ENCODE measurements at regions not wholly inside any gene's neighbourhood (a gene's known extent, or its start where the extent isn't known, plus 50 kb on each side); places are given as distances from the start of the nearest gene placed in this dataset.
"Not testable (repeated sequence)": the region's sequence is repeated elsewhere in the genome, so short reads cannot be mapped to it uniquely, and the experiment has no call there.

DNA sequence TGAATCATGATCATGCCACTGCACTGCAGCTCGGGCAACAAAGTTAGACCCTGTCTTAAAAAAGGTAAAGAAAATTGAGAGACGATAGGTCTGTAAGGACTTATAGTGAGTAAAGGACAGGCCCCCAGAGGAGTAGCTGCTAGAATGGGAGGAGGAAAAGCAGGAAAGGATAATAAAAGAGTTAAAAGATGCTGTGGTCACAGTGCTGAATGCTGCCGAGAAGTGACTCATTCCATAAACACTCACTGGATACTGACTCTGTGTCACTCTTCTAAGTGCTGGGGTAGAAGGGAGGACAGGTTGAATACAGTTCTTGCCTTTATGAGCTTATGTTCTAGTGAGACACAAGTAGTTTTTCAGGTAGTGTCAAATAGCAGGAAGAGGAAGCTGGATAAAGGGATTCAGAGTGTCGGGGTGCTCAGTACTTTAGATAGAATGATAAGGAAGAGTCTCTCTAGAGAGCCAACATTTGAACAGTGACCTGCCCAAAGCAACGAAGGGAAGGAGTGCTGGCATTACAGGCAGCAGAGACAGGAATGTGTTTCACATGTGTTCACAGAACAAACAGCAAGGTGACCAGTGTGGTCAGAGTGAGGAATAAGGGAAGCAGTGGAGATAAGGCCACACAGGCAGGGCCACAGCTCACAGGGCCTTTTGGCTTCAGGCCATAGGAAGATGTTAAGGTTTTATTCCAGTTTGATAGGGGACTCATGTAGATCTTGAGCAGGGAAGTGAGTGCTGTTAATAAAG, 1240.5 kb downstream of the UQCRFS1 start:
- DNase-seq = no peak

DNA sequence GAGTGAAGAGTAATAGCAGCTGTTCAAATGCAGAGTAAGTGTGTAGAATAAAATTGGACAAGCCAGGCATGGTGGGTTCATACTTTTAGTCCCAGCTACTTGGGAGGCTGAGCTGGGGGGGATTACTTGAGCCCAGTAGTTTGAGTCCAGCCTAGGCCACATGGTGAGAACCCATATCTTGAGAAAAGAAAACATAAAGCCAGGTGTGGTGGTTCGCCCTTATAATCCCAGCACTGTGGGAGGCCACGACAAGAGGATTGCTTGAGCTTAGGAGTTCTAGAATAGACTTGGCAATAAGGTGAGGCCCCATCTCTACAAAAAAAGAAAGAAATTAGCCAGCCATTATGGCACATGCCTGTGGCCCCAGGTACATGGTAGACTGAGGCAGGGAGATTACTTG, 1241.1 kb downstream of the UQCRFS1 start:
- DNase-seq = no peak

DNA sequence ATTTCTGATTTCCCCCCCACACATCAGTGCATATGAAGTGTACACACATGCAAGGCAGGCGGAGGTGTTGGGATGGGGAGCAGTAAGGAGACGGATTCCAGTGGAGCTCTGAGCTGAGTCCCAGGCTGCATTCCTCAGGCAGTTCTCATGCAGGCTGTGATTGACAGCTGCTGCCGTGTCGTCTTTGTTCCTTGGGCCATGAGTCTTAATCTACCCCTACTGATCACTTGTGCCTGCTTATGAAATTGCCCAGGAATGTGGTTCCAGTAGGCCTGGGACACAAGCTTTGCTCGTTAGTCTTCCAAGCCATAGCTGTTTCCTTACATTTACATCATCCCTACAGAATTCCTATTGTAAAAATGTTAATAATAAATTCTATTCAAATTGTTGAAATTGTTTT, 1241.9 kb downstream of the UQCRFS1 start:
- no peak for DNase-seq

DNA sequence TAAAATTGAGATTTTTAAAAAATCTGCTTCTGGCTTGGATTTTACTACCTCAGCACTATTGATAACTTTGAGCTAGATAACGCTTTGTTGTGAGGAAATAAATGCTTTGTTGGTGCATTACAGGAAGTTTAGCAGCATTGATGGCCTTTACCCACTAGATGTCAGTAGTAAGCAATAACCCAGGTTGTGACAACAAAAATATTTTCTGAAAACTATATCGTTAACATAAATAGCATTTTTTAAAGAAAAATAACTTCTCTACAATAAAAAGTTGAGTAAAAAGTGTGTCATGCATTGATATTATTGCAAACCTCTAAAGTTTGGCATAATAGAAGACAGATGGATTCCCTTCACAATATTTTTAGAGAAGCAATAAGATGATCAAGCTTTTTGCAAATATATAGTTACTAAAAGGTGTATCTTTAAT, 1246.5 kb downstream of the UQCRFS1 start:
- DNase-seq = peak in 1 of 2 experiments; percentile 2

DNA sequence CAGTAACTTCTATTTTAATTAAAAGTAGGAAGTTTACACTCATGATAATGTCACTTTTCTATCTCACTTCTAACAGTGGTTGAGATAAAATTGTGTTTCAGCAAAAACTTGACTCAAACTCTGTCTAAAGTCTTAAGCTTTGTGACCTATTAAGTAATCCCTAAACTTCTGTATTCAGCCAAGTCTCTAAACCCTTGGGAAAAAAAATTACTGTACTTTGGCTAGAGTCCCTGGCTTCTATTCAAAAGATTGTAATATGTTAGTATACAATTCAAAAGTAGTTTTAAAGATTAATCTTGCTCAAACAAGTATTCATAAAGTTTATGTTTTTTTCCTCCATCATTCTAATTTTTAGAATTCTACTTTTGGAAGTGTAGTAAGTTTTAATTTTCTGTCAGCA, 1248.8 kb downstream of the UQCRFS1 start:
- DNase-seq = no peak

DNA sequence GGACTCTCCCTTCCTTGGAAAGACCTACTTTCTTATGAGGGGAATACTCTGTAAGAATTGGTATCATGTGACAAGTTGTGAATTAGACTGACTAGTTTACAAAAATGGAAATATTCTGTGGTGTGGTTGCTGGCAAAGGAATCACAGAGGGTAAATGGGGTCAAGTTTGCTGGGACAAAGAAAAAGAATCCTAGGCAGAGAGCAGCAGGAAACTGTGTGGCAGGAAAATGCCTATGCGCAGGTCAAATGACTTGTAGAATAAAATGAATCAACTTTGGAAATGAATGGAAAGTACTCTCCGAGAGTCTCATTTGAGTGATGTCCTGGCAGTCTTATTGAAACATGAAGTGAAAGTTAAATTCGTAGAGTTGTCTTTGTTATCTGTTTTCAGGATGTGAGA, 1250.7 kb downstream of the UQCRFS1 start:
- DNase-seq = no peak

DNA sequence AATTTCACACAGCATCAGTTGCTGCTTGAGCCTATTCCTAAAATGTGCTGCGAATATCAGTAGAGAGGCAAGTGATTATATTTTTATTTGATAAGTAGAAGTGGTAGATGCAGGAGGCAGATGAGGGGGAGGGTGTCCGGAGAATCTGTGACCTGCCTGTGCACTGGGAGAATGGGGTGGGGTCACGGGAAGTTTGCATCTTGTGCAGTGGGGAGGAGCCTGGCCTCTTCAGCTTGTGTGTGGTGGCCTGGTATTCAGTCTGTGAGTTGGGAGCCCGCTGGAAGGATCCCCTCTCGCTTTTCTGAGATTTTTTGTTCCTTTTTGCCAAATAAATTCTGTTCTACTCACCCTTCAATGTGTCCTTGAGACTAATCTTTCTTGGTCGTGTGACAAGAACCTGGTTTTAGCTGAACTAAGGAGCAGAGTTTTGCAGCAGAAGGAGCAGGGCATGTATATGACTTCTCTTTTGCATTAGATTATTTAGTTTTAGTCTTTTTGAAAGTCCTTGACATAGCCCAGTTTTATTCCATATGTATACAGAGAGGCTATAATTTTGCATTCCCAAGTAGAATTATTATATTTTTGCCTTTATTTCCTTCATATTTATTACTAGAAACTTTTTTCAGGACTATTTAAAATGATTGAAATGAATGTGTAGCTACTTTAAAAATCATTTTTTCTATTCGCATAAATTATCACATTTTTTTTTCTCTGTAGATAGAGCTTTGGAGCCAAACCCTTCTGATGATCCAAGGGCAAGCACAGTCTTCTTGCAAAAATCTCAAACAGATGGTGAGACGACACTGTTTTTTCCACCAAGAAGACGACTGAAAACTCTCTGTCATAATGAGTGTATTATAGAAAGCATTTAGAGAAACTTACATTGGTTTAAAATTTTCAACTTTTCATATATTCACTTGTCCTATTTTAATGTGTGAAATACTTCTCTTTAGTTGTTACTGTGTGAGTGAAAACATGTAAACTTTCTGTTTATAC, 1257.2 kb downstream of the UQCRFS1 start:
- DNase-seq = no peak

DNA sequence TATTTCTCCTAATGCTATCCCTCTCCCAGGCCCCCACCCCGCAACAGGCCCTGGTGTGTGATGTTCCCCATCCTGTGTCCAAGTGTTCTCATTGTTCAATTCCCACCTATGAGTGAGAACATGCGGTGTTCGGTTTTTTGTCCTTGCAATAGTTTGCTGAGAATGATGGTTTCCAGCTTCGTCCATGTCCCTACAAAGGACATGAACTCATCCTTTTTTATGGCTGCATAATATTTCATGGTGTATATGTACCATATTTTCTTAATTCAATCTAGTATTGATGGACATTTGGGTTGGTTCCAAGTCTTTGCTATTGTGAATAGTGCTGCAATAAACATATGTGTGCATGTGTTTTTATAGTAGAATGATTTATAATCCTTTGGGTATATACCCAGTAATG, 1270.3 kb downstream of the UQCRFS1 start:
- DNase-seq = not testable (repeated sequence)

DNA sequence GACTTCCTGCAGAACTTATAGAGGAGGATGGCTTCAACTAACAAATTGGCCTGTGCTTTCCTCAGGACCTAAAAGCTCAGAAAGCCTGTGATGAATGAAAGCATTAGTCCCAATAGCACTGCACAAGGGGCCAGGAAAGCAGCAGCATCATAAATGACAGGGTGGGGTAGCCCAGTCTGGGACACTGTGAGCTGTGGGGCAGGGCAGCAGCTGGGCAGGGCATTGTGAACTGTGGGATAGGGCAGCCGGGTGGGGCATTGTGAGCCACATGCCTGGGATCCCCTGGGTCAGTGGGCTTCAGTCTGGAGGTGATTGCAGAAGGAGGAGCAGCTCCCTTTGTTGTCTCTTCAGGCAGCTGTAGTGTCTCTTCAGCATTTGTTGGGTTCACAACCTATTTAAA, 1276.8 kb downstream of the UQCRFS1 start:
- no peak for DNase-seq

DNA sequence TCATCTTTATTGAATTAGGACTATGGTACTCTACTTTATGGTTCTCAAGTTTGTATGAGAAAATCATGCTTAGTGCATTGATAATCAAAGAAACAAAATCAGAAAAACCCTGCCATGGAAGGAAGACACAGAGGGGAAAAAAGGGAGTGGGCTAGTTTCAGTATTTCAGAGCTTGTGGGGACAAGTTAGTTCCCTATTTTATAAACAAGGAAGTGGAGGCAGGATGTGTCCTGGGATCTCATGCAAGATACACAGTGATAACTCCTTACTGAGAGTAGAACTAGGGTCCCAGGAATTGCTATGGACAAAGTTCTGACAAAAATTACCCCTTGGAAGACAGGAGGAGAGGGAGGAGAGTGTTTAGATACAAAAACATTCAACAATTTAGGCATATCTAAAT, 1277.3 kb downstream of the UQCRFS1 start:
- no peak for DNase-seq

DNA sequence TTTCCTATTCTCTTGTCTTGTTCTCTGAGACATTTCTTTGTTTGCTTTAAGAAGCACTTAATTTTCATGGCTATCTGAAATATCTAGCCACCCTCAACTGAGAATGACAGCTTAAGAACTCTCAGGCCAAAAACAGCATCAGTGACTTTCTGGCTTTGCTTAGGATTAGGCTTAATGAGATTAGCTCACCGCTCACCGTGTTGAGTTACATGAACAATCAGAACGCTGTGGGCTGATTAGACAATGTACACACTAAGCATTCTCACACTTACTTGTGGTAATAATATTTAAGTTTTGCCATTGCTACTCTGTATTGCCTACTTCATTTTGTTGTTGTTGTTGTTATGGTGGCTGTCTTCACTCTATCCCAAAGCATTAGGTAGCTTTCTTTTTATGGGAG, 1283.6 kb downstream of the UQCRFS1 start:
- DNase-seq = no peak

DNA sequence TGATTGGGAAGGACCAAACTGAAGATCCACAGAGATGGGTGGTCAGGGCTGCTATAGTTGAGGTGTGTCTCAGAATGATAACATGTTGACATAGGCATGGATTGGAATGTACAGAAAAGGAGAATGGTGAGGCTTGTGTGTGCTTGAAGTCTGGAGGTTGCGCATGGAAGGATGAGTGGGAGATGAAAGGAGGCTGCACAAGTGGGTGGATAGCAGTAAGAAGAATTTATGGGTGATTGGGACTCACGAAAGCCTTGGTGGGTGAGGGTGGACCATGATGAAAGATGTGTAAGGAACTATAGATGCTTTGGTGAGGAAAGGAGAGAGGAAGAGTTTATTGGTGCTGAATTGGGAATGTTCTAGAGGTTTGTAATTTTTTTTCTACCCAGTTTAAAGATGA, 1287.7 kb downstream of the UQCRFS1 start:
- no peak for DNase-seq

DNA sequence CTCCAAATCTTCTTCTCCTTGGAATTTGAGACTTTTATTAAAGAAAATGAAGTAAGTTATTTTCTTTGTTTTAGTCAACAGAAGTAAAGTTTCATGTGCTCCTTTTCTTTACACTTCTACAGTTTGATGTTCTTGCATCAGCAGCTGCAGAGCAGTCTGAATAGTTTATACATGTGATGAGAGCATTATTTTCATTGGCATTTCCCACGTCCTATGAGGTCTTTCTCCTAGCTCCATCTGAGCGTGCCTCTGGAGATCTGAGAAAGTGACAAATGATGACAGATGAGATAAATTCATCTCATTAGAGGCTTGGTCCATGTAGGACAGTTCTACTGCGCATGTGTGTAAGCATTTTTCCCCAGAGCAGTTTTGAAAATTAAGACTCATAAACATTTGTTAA, 1290.0 kb downstream of the UQCRFS1 start:
- DNase-seq = no peak

DNA sequence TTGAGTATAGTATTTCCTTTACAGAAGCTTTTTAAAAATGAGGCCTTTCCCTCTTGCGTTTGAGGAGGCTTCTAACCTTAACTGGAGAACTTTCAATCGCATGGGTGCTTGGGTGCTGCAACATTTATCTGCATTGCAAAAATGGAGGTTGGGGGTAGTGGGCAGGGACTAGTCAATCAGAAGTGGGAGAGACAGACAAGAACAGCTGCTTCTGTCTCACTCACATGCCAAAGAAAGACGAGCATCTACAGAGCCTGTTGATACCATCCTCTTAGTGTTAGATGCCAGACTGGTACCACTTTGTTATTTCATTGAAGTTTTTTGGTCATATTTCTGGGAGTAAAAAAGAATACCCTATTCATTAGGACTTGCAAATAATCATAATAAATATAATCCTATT, 1292.2 kb downstream of the UQCRFS1 start:
- no peak for DNase-seq

DNA sequence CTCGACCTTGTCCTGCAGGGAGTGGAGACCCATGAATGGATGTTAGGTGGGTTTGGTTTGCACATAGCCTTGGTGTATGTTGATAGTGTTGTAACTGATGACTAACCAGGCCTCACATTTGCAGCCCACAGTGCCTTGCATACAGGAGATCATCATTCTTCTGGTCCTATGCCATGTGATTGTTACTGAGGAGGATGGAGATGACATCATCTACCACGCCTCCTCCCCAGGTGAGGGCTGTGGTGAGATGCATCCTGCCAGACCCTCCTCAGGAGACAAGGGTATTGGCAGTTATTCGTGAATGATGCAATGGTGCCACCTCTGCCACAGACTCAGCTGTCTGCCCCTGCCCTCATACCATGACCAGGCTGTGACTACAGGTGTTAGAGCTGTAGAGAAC, 1294.1 kb downstream of the UQCRFS1 start:
- DNase-seq = no peak

DNA sequence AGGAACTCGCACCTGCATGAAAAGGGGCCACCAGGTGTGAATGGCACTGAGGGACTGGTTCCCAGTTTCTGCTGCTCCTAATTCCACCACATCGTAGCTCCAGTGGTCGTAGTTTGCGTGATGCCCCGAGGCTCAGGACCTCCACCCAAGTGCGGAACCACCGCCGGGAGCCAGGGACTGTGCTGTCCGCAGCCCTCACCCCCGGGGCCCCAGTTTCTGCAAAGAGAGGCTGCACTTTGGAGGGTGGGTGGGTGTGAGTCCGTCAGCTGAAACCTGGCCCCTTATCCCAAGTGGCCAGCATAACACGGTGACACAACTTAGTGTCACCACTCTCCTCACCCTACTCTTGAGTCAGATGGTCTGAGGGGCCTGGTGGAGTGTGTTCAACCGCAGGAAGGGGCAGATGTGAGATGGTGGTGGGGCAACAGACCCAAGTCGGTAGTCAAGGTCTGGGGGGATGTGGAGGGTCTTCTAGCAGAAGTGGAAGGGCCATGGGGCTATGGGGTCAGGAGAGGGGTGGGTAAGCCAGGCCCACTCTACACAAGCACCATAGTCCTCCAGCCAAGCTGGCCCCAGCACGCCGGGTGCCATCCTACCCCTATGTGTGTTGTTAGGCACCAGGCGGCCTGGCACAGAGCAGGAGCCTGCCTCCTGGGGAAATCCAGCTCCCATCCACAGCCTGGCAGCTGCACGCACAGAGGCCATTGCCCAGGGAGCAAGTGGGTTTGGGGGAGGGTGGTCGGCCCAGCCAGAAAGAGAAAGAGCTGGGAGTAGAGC, 1301.6 kb downstream of the UQCRFS1 start:
- DNase-seq = no peak

DNA sequence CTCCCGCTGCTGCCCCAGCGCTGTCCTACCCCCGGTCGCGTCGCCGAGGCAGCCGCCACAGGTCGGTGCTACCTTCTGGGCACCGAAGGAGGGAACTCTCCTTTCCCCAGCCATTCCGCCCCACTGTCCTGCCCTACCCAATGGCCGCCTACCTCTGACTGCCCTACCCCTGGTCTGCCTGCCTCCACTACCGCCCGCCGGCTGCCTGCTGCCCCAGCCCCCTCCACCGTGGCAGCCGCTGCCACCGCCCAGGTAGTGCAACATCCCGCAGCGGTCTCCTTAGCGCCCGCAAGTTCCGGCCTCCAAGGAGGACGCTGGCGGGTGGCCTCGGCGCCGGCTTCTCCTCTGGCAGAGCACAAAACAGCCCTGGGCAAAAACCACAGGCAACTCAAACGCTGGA, 1303.1 kb downstream of the UQCRFS1 start:
- DNase-seq = no peak

DNA sequence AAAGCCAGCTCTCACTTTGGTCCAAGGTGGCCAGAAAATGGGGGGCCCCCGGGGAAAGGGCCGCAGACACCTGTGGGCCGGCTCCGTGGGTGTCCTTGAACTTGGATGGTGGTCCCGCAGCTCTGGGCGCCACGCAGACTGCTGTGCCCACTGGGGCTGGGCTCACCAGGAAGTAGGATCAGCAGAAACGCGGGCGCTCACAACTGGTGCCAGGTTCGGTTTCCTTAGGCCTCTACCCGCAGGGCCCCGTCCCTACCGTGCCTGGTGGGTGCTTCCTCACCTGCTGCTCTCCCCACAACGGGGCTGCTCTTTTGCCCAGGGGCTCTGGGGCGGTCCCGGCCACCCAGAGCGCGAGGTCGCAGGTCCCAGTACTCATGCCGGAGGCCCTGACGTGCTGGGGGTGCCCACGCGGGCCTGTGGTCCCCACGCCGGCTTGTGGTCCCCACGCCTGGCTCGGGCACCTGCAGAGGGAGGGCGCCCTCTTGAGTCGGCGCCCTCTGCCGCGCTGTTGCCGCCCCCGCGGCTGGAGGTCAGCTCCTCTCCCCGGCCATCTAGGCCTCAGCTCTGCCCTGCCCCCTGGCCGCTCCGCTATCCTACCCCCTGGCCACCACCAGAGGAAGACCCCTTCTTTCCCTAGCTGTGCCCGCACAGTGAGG, 1303.6 kb downstream of the UQCRFS1 start:
- DNase-seq = no peak

DNA sequence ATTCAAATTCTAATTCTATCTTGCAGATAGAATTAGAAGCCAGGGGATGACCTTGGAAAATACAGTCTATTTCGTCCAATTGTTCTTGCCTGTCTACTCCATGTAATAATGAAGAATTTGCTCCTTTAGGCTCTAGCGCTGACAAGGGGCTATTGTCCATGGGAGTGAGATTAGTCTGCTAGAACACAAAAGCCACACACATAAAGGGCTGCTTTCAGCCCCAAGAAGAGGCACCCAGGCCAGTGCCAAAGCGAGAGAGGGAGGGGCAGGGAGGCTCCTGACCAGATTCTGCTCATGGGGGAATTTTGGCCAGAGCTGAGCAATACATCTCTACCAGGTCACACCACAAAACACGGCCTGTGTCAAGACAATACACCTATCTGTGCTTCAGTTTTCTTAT, 1306.9 kb downstream of the UQCRFS1 start:
- DNase-seq = no peak

DNA sequence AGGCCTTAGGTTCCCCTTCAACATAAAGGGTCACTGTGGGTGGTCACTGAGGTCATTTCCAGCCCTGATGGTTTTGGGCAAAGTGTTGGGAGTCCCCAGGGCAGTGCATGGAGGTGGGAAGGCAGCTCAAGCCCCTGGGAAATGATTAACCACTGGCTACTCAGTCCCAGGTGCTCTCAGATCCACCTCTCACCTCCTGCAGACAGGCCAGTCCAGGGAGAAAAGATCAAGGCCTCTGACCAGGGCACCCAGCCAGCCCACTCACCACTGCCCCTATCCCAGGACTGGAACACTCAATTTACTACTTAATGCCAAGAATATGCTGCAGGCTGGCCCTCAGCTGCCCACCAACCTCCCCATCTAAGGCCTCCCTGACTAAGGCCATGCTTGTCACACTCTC, 1307.9 kb downstream of the UQCRFS1 start:
- no peak for DNase-seq

DNA sequence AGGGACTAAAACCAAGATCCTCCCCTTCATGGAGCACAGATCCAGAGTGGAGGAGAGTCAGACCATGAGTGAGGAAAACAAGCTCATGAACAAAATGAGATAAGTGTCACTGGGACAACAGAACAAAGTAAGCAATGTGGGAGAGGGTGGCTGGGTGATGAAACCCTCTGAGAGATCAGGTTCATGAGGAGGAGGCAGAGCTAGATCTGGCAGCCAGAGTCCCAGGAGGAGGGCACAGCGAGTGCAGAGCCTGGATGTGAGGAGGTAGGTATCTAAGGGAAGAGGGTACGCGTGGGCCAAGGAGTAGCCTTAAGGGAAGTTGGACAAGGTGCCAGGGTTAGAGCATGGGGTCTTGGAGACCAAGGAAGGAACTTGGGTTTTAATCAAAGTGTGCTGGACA, 1311.9 kb downstream of the UQCRFS1 start:
- no peak for DNase-seq

DNA sequence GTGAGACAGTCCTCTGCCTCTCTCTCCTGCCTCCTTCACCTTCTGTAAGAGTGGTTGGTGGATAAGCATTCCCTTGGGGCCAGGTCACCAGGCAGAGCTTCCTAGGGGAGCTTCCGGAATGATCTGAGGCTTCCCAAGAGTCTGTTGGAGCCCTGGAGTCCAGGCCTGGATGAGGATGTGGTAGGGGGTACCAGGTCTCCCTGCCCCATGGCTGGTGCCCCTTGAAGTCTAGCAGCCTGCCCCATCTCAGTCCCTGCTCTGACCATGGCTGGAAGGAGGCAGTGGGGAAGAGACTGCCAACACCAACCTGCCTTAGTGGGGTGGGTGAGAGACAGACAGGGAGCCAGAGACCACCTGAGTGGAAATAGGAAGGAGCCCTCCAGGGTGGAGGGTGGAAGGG, 1316.9 kb downstream of the UQCRFS1 start:
- DNase-seq = no peak

Data from SHP77 (cell line).